B cell (primary cell): ENCODE measurements at regions not wholly inside any gene's neighbourhood (a gene's known extent, or its start where the extent isn't known, plus 50 kb on each side); places are given as distances from the start of the nearest gene placed in this dataset.

Experiments
- ATAC-seq: fragments of 200-7000 bp; cut with Tn5 transposase; one replicate; pipeline ENCODE4 v1.10.0; 2021; ENCODE audit warnings: low read depth, mild to moderate bottlenecking, moderate number of reproducible peaks, moderate library complexity
- CTCF ChIA-PET: fragments of 350-600 bp; sonication (Branson Sonifier 250); formaldehyde crosslinking; loops from one replicate; lab custom pipeline; 2021; ENCODE audit warnings: antibody characterized with exemption, inconsistent platforms; lab: Charles Lee
- POLR2A ChIA-PET: fragments of 350-600 bp; sonication (Branson Sonifier 250); formaldehyde crosslinking; loops from one replicate; lab custom pipeline; 2021; ENCODE audit warnings: antibody characterized with exemption; lab: Charles Lee
- DNase-seq: peaks from one replicate; pipeline ENCODE4 v3.0.0; 2013
- H2AFZ ChIP-seq: 2 replicates; pipeline ENCODE4 v1.6.1; 2012; ENCODE audit warnings: mild to moderate bottlenecking, low read depth, low read length; ENCODE audit not compliant: insufficient read depth, poor library complexity, severe bottlenecking
- H3K27ac ChIP-seq, 2 donors: 1 replicate in 1 of 2; 2 replicates in 1 of 2; pipeline ENCODE4 v1.5.1; 2012 to 2013; ENCODE audit warnings: low read length in 2 of 2, mild to moderate bottlenecking in 2 of 2, moderate library complexity in 1 of 2
- H3K27me3 ChIP-seq, 4 experiments: fragments of 200-600 bp in 1 of 4; sonication (generic) in 1 of 4; replicated peaks in 1 of 4; 1 replicate in 2 of 4; 2 replicates in 2 of 4; pipeline versions ENCODE4 v1.6.1 to v1.7.0; 2013 to 2016; ENCODE audit warnings: low read length in 3 of 4, mild to moderate bottlenecking in 2 of 4, mixed read lengths in 1 of 4, moderate library complexity in 1 of 4; ENCODE audit not compliant: insufficient read depth in 4 of 4, control insufficient read depth in 3 of 4; ENCODE audit errors: control extremely low read depth in 1 of 4
- H3K36me3 ChIP-seq, 2 experiments: replicated peaks in 1 of 2; 1 replicate in 1 of 2; 2 replicates in 1 of 2; pipeline versions ENCODE4 v1.6.1 to v1.7.1; 2013; ENCODE audit warnings: low read length in 1 of 2; ENCODE audit not compliant: insufficient read depth in 2 of 2, control insufficient read depth in 1 of 2; ENCODE audit errors: control extremely low read depth in 1 of 2, extremely low read depth in 1 of 2
- H3K4me1 ChIP-seq, 2 donors: fragments of 200-600 bp in 1 of 2; sonication (generic) in 1 of 2; 1 replicate in 1 of 2; 2 replicates in 1 of 2; pipeline versions ENCODE4 v1.5.1 to v1.6.1; 2013 to 2017; ENCODE audit warnings: low read length in 2 of 2; ENCODE audit not compliant: control insufficient read depth in 2 of 2, insufficient read depth in 2 of 2
- H3K4me2 ChIP-seq: replicated peaks from 2 replicates; pipeline ENCODE3; 2012; ENCODE audit warnings: mild to moderate bottlenecking, low read depth, low read length; ENCODE audit not compliant: poor library complexity, severe bottlenecking
- H3K4me3 ChIP-seq, 5 experiments: fragments of 200-600 bp in 1 of 5; sonication (generic) in 1 of 5; 1 replicate in 3 of 5; 2 replicates in 2 of 5; pipeline versions ENCODE4 v1.5.1 to v1.7.0; 2011 to 2016; ENCODE audit warnings: low read length in 4 of 5, mild to moderate bottlenecking in 4 of 5, low read depth in 2 of 5, control low read depth in 1 of 5, moderate library complexity in 1 of 5; ENCODE audit not compliant: insufficient read depth in 1 of 5; ENCODE audit errors: control extremely low read depth in 1 of 5, extremely low read depth in 1 of 5
- H3K79me2 ChIP-seq: fragments of 200-600 bp; sonication (generic); one replicate; pipeline ENCODE4 v1.6.0; 2016; ENCODE audit warnings: low read length; ENCODE audit not compliant: control insufficient read depth, insufficient read depth
- H3K9ac ChIP-seq: fragments of 200-600 bp; sonication (generic); 2 replicates; pipeline ENCODE4 v1.6.1; 2017; ENCODE audit warnings: mild to moderate bottlenecking, low read length, moderate library complexity
- H3K9me3 ChIP-seq, 3 donors: one replicate each; pipeline versions ENCODE4 v1.6.1 to v1.7.1; 2013; ENCODE audit warnings: low read length in 2 of 3; ENCODE audit not compliant: control insufficient read depth in 2 of 3, insufficient read depth in 1 of 3; ENCODE audit errors: control extremely low read depth in 1 of 3
- H4K20me1 ChIP-seq: 2 replicates; pipeline ENCODE4 v1.6.0; 2012; ENCODE audit warnings: mild to moderate bottlenecking, low read length; ENCODE audit not compliant: insufficient read depth, control insufficient read depth, poor library complexity, severe bottlenecking
- H3K27ac Mint-ChIP-seq: one replicate; pipeline ENCODE4 v1.8.0; 2021; ENCODE audit warnings: mixed read lengths
- H3K27me3 Mint-ChIP-seq: one replicate; pipeline ENCODE4 v1.8.0; 2021; ENCODE audit warnings: mixed read lengths
- H3K4me1 Mint-ChIP-seq: one replicate; pipeline ENCODE4 v1.8.0; 2021; ENCODE audit warnings: mixed read lengths
- H3K4me3 Mint-ChIP-seq: one replicate; pipeline ENCODE4 v1.8.0; 2021; ENCODE audit warnings: mixed read lengths
- H3K9me3 Mint-ChIP-seq: one replicate; pipeline ENCODE4 v1.8.0; 2022; ENCODE audit warnings: mixed read lengths; ENCODE audit not compliant: insufficient read depth
- EZH2 ChIP-seq: IDR thresholded peaks from 2 replicates; pipeline ENCODE4 v1.6.1; 2012; ENCODE audit warnings: borderline replicate concordance, low read depth, mild to moderate bottlenecking, moderate library complexity, low read length; ENCODE audit not compliant: insufficient read depth, poor library complexity, severe bottlenecking
- WGBS: methylation state at CpG from one replicate; pipeline ENCODE4 v1.1.5; 2013; ENCODE audit warnings: missing lambda C conversion rate; ENCODE audit not compliant: insufficient coverage; 5-methylcytosine and 5-hydroxymethylcytosine counted together
- intact Hi-C: fragments of 100-400 bp; cut with micrococcal nuclease; formaldehyde crosslinking; loops from one replicate; pipeline ENCODE4 v1.10.0; 2022
- TF ChIP-seq, protein P1 (sequence below): fragments of 200-600 bp; IDR thresholded peaks from one replicate; pipeline ENCODE4 v1.8.0; 2022; ENCODE audit warnings: antibody characterized with exemption, mild to moderate bottlenecking

DNA sequence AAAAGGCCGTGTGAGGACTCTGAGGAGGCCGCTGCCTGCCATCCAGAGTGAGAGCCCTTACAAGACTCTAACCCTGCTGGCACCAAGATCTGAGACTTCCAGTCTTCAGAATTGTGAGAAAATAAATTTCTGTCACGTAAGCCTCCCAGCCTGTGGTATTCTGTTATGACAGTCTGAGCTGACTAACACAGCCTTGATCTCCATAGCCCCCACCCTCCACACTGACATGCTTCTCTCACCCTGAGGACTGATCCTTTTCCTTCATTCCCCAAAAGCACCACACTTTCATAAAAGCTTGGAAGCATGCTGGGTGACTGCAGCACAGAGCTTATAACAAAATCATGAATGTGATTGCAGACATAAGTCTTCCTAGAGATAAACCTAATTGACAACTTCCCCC lies 1059.8 kb downstream of the UQCRFS1 start:
- Histone ChIP-seq H3K9ac (no peak overlapping the region), H3K4me1 (no peaks in the 10 kb centered on the region), H3K79me2 (no peaks in the 10 kb centered on the region), H2AFZ (no peak overlapping the region), H3K36me3 (no peaks in the 10 kb centered on the region), H3K4me2 (no peak overlapping the region), H4K20me1 (no peaks in the 10 kb centered on the region), H3K27ac (no peak overlapping the region), H3K27me3 (no peaks in the 10 kb centered on the region), H3K9me3 (peaks cover 0 to 15% (median 2%) of the 10 kb centered on the region in 3 donors), H3K4me3 (no peak overlapping the region)
- Mint-ChIP-seq H3K4me1 (no peaks in the 10 kb centered on the region), H3K27ac (no peak overlapping the region), H3K9me3 (peaks cover 4% of the 10 kb centered on the region), H3K4me3 (no peak overlapping the region), H3K27me3 (no peaks in the 10 kb centered on the region)
- ATAC-seq (no peak), DNase-seq (no peak)
- ChIA-PET CTCF (no interaction called here), POLR2A (no interaction called here)
- intact Hi-C loops: no loop called here
- TF ChIP-seq, protein P1, sequence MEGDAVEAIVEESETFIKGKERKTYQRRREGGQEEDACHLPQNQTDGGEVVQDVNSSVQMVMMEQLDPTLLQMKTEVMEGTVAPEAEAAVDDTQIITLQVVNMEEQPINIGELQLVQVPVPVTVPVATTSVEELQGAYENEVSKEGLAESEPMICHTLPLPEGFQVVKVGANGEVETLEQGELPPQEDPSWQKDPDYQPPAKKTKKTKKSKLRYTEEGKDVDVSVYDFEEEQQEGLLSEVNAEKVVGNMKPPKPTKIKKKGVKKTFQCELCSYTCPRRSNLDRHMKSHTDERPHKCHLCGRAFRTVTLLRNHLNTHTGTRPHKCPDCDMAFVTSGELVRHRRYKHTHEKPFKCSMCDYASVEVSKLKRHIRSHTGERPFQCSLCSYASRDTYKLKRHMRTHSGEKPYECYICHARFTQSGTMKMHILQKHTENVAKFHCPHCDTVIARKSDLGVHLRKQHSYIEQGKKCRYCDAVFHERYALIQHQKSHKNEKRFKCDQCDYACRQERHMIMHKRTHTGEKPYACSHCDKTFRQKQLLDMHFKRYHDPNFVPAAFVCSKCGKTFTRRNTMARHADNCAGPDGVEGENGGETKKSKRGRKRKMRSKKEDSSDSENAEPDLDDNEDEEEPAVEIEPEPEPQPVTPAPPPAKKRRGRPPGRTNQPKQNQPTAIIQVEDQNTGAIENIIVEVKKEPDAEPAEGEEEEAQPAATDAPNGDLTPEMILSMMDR: no peak
- no peak for TF ChIP-seq EZH2
- 87% methylated on average over 3 of the region's 3 CpGs for WGBS

DNA sequence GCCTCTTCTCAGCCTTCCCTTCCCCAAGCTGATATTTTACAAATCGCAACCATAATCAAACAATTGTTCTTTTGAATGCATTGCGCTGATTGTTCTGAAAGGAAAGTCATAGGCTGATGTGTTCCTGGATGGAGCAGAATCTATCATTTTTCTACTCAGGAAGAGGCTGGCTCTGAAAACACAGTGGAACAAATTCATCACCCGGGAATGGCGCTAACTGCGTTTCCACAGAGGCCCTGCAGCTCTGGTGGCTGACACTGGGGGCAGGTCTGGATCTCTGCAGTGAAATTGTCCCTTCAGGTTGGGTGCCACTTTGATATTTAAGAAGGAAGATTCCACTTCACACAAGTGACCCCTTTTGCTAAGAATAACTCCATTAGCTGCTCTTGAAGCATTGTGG lies 1060.8 kb downstream of the UQCRFS1 start:
- WGBS: 91% methylated on average over 4 of the region's 5 CpGs
- peaks cover 0 to 15% (median 2%) of the 10 kb centered on the region in 3 donors for H3K9me3 ChIP-seq
- H3K4me3 ChIP-seq: no peak overlapping the region
- H3K36me3 ChIP-seq: no peaks in the 10 kb centered on the region
- no peak overlapping the region for H3K27ac ChIP-seq
- no peak overlapping the region for H3K9ac ChIP-seq
- H3K27me3 ChIP-seq: no peaks in the 10 kb centered on the region
- H3K4me1 ChIP-seq: no peaks in the 10 kb centered on the region
- DNase-seq (no peak), ATAC-seq (no peak)
- Mint-ChIP-seq H3K9me3 (peaks cover 2% of the 10 kb centered on the region), H3K27ac (no peak overlapping the region), H3K27me3 (no peaks in the 10 kb centered on the region), H3K4me3 (no peak overlapping the region), H3K4me1 (no peaks in the 10 kb centered on the region)
- H3K4me2 ChIP-seq: no peak overlapping the region
- POLR2A ChIA-PET: no interaction called here
- no peak for TF ChIP-seq EZH2
- TF ChIP-seq, protein P1: no peak
- H4K20me1 ChIP-seq: no peaks in the 10 kb centered on the region
- CTCF ChIA-PET: no interaction called here
- intact Hi-C loops: no loop called here
- H3K79me2 ChIP-seq: no peaks in the 10 kb centered on the region
- H2AFZ ChIP-seq: no peak overlapping the region
